Esophagus muscularis mucosa (tissue), 4 donors: ENCODE measurements at regions not wholly inside any gene's neighbourhood (a gene's known extent, or its start where the extent isn't known, plus 50 kb on each side); places are given as distances from the start of the nearest gene placed in this dataset.

Experiments used
- DNase-seq: peaks from one replicate; pipeline ENCODE4 v3.0.0-alpha.2; 2017; ENCODE audit errors: extremely low spot score
- H3K27ac ChIP-seq, 4 donors: fragments of 200-600 bp; sonication (generic); replicated peaks in 1 of 4; 1 replicate in 3 of 4; 2 replicates in 1 of 4; pipeline ENCODE4 v1.5.1; 2016 to 2019; ENCODE audit warnings: mild to moderate bottlenecking in 1 of 4
- H3K27me3 ChIP-seq, 4 donors: fragments of 200-600 bp; sonication (generic); one replicate each; pipeline versions ENCODE4 v1.5.1 to v1.6.0; 2016 to 2019
- H3K36me3 ChIP-seq, 4 donors: fragments of 200-600 bp; sonication (generic); one replicate each; pipeline ENCODE4 v1.5.1; 2016 to 2019
- H3K4me1 ChIP-seq, 4 donors: fragments of 200-600 bp; sonication (generic); one replicate each; pipeline ENCODE4 v1.5.1; 2016 to 2019
- H3K4me3 ChIP-seq, 4 donors: fragments of 200-600 bp; sonication (generic); 1 replicate in 2 of 4; 2 replicates in 2 of 4; pipeline ENCODE4 v1.5.1; 2016 to 2019; ENCODE audit warnings: mild to moderate bottlenecking in 4 of 4, moderate library complexity in 1 of 4
- H3K9me3 ChIP-seq, 4 donors: fragments of 200-600 bp; sonication (generic); 1 replicate in 3 of 4; 2 replicates in 1 of 4; pipeline ENCODE4 v1.5.1; 2016 to 2019
- CTCF ChIP-seq, 3 experiments: fragments of 200-600 bp in 2 of 3; fragments of 450-650 bp in 1 of 3; sonication (generic) in 2 of 3; IDR thresholded peaks; one replicate each; pipeline ENCODE4 v1.5.1; 2017 to 2019; ENCODE audit warnings: antibody characterized with exemption in 3 of 3, mild to moderate bottlenecking in 2 of 3, moderate library complexity in 1 of 3
- EP300 ChIP-seq: sonication (generic); formaldehyde crosslinking; IDR thresholded peaks from one replicate; pipeline ENCODE4 v1.6.1; 2017; ENCODE audit warnings: antibody characterized with exemption
- POLR2A ChIP-seq: fragments of 450-650 bp; IDR thresholded peaks from one replicate; pipeline ENCODE4 v1.6.1; 2017; ENCODE audit warnings: antibody characterized with exemption, moderate library complexity, mild to moderate bottlenecking, low read depth
- POLR2AphosphoS5 ChIP-seq, 2 donors: sonication (generic); formaldehyde crosslinking; IDR thresholded peaks; one replicate each; pipeline ENCODE4 v1.6.1; 2017; ENCODE audit warnings: antibody characterized with exemption in 2 of 2
- WGBS: methylation state at CpG from one replicate; pipeline ENCODE4 v1.1.5; 2018; 5-methylcytosine and 5-hydroxymethylcytosine counted together
- intact Hi-C: fragments of 100-400 bp; cut with DNase I; formaldehyde crosslinking; loops from one replicate; pipeline ENCODE4 v1.15.1; 2023

DNA sequence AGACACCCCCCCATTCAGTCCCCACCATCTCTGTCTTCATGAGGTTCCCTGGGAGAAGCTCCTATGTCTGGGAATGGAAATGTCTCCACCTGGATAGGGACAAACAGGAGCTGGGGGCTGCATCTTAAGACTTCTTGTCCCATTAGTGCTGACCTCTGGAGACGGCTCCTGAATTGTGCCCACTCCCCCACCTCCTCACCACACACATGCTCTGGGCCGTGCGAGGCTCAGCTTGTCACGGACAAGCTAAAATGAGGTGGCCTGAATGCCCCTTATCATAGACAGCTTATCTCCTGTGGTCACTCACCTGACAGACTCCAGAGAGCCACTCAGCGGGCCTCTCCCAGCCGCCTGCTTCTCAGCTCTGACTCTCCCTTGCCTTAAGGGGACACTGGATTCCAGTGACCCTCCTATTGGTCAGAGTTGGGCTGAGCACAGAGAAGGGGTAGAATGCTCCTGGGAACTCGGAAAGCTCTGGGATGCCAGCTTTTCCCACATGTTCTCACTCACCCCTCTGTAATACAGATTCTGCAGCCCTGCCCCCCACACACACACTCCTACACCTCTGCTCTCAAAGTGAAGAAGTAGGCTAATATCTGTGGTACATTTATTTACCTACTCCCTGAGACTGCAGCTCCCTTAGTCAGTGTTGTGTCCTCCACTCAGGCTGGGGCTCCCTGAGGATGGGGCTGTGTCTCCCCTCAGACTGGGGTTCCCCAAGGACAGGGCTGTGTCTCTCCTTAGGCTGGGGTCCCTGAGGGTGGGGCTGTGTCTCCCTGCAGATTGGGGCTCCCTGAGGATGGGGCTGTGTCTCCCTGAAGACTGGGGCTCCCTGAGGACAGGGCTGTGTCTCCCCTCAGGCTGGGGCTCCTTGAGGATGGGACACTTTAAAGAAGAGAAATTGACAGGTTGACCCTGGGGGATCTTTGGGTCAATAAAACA is 167.5 kb downstream of the VEGFA start:
- H3K27ac ChIP-seq: no peak overlapping the region
- no peaks in the 10 kb centered on the region for H3K9me3 ChIP-seq
- H3K36me3 ChIP-seq: no peaks in the 10 kb centered on the region
- WGBS: 83% methylated on average over 7 of the region's 7 CpGs
- no peak for DNase-seq
- no peaks in the 10 kb centered on the region for H3K27me3 ChIP-seq
- no peak overlapping the region for H3K4me3 ChIP-seq
- intact Hi-C loops: no loop called here
- TF ChIP-seq POLR2A (no peak), POLR2AphosphoS5 (IDR thresholded peaks at IDR 0.05) (no peak), CTCF (IDR thresholded peaks at IDR 0.05) (no peak), EP300 (no peak)
- peaks cover 0 to 21% (median 16%) of the 10 kb centered on the region in 4 donors for H3K4me1 ChIP-seq

DNA sequence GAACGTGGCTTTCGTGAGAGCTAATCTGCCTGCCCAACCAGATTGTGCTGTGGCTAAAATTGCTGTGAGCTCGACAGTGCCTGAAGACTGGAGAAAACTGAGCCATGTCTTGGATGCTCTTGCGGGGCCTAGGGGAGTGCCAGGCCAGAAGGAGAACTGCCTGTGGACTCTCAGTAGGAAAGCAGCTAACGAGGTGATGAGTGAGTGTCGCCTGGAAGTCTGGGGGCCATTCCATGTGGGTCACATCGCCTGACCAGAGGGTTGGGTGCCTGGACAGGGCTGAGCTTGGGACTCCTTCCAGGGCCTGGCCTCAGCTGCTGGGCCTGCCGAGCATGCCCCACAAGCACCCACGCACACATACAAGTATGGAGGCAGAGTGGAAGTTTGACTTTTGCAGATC is 166.5 kb downstream of the VEGFA start:
- H3K4me1 ChIP-seq: peaks cover 0 to 30% (median 19%) of the 10 kb centered on the region in 4 donors
- H3K4me3 ChIP-seq: no peak overlapping the region
- no peak for DNase-seq
- WGBS: 83% methylated on average over 9 of the region's 9 CpGs
- no peak overlapping the region for H3K27ac ChIP-seq
- no peaks in the 10 kb centered on the region for H3K36me3 ChIP-seq
- TF ChIP-seq CTCF (IDR thresholded peaks at IDR 0.05) (no peak), POLR2AphosphoS5 (IDR thresholded peaks at IDR 0.05) (no peak), EP300 (no peak), POLR2A (no peak)
- intact Hi-C loops: no loop called here
- no peaks in the 10 kb centered on the region for H3K9me3 ChIP-seq
- no peaks in the 10 kb centered on the region for H3K27me3 ChIP-seq

GRCh38 chr6:43935921-43936439 is 166.0 kb downstream of the VEGFA start:
- TF ChIP-seq EP300: no peak
- no peak for TF ChIP-seq POLR2A
- TF ChIP-seq CTCF (IDR thresholded peaks at IDR 0.05): no peak
- no peak for TF ChIP-seq POLR2AphosphoS5 (IDR thresholded peaks at IDR 0.05)
- 89% methylated on average over 4 of the region's 4 CpGs for WGBS
- no peaks in the 10 kb centered on the region for H3K36me3 ChIP-seq
- intact Hi-C loops: no loop called here
- no peaks in the 10 kb centered on the region for H3K27me3 ChIP-seq
- no peak for DNase-seq
- no peaks in the 10 kb centered on the region for H3K9me3 ChIP-seq
- H3K4me3 ChIP-seq: no peak overlapping the region
- no peak overlapping the region for H3K27ac ChIP-seq
- H3K4me1 ChIP-seq: peaks cover 0 to 35% (median 22%) of the 10 kb centered on the region in 4 donors

DNA sequence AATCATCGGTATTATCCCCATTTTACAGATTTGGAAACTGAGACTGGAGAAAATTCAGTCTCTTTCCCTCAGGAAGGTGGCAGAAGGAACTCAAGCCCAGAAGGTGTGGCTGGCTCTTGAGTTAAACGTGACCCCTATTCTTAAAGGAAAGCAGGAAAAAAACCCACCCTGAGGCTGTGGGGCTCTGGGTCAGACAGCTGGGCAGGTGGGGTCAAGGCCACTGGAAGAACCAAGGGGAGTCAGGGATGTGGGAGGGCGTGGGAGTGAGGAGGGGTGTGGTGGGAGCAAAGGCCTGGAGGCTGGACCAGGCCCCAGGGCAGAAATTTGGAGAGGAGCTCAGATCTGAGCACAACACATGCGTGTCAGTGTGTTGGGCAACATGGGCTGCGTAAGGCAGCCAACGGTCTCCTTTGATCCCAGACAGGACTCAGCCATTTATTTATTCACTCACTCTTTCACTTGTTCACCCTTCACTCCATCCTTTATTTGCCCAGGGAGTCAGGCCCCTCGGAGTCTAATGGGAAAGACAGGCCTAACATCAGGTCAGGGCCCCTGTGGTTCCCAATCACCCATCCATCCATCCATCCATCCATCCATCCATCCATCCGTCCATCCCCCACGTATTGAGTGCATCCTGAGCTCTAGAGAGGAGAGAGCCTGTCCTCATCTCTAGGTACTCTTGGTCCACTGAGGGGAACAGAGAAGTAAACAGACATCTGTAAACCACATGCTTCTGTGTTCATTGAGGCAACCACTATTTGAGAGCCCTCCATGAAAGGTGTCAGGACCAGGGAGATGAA is 165.0 kb downstream of the VEGFA start:
- Histone ChIP-seq H3K27ac (no peak overlapping the region), H3K4me3 (no peak overlapping the region), H3K27me3 (no peaks in the 10 kb centered on the region), H3K36me3 (no peaks in the 10 kb centered on the region), H3K9me3 (no peaks in the 10 kb centered on the region), H3K4me1 (peaks cover 0 to 38% (median 22%) of the 10 kb centered on the region in 4 donors)
- intact Hi-C loops: no loop called here
- no peak for DNase-seq
- WGBS: 72% methylated on average over 9 of the region's 9 CpGs
- TF ChIP-seq POLR2A (no peak), EP300 (no peak), CTCF (IDR thresholded peaks at IDR 0.05) (no peak), POLR2AphosphoS5 (IDR thresholded peaks at IDR 0.05) (no peak)
